ENCODE measurements at regions not wholly inside any gene's neighbourhood (a gene's known extent, or its start where the extent isn't known, plus 50 kb on each side); places are given as distances from the start of the nearest gene placed in this dataset.

DNA sequence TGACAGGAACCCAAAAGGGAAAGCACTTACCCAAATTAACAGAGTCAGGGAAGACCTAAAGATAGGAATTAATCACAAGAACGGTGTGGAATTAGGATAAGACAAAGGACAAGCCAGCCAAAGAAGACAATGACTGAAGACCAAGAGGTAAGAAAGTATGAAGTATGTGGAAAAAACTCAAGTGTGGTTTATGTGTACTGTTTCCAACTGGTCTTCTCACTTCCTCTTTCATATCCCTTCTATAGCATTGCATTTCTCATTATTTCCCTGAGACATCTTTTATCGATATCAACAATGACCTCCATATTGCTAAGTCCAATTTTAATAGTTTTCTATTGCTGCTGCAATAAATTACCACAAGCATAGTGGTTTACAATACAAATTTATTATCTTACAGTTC is 313.5 kb upstream of the SLC39A10 start:
- DNase-seq: no peak
- no peak overlapping the region for H3K27ac ChIP-seq
- intact Hi-C loops (cut with DNase I; ENCODE audit: low total_unique reads): no loop called here

DNA sequence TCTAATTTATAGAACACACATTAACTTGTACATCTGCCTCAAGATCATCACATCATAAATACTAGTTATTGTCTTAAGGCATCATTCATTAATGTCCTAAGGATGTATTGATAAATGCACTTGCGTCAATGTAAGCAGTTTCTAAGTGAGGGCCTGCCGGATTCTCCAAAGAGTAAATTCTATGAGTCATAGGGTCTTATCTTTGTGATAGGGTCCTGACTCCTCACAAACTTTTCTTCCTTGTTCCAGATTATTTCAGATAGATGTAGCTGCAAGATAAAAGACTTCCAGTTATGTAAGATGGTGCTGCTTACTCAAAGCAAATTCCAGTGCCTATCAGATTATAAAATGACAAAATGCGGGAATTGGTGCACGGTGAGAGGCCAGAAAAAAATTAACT is 315.0 kb upstream of the SLC39A10 start:
- TF ChIP-seq POLR2AphosphoS5 (IDR thresholded peaks at IDR 0.05) (no peak), EP300 (IDR thresholded peaks at IDR 0.05) (no peak)
- H3K27ac ChIP-seq: no peak overlapping the region
- no peaks in the 10 kb centered on the region for H3K4me1 ChIP-seq
- no peaks in the 10 kb centered on the region for H3K36me3 ChIP-seq
- no peak overlapping the region for H3K4me3 ChIP-seq
- H3K9me3 ChIP-seq: no peaks in the 10 kb centered on the region
- 60 to 73% (median 69%) methylated on average over 4 of the region's 4 CpGs for WGBS, 5 donors
- H3K27me3 ChIP-seq: no peaks in the 10 kb centered on the region
- intact Hi-C loops (cut with DNase I; ENCODE audit: low total_unique reads): no loop called here
- no peak for DNase-seq

More for the DNA sequence above, 313.5 kb upstream of the SLC39A10 start:
- no peak for TF ChIP-seq POLR2AphosphoS5 (IDR thresholded peaks at IDR 0.05)
- TF ChIP-seq EP300 (IDR thresholded peaks at IDR 0.05): no peak
- no peaks in the 10 kb centered on the region for H3K36me3 ChIP-seq
- H3K4me1 ChIP-seq: no peaks in the 10 kb centered on the region
- H3K9me3 ChIP-seq: no peaks in the 10 kb centered on the region
- H3K27me3 ChIP-seq: no peaks in the 10 kb centered on the region
- no peak overlapping the region for H3K4me3 ChIP-seq
- 86 to 95% (median 94%) methylated on average over 2 of the region's 2 CpGs for WGBS, 5 donors

DNA sequence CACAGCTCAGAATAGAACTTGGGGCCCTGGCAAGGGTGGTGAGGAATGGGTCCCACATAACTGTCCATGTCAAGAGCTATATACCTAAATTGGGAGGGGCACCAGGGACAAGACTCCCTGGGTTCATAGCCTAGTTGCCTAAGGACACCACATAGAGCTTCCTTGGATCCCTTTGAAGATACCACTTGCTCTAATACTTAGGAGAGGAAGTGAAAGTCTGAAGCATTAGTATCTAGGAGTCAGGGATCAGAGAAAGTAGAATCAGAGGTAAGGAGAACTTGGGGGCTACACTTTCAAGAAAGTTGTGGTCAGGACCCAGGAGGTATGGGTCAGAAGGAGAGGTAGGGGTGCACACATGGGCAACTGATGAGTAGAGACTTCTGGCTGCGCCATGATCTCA is 318.2 kb upstream of the SLC39A10 start:
- Histone ChIP-seq H3K36me3 (no peaks in the 10 kb centered on the region), H3K4me1 (no peaks in the 10 kb centered on the region), H3K27me3 (no peaks in the 10 kb centered on the region), H3K4me3 (no peak overlapping the region), H3K27ac (no peak overlapping the region), H3K9me3 (no peaks in the 10 kb centered on the region)
- WGBS, 5 donors: 94 to 100% (median 100%) methylated on average over 1 of the region's 1 CpG
- TF ChIP-seq POLR2AphosphoS5 (IDR thresholded peaks at IDR 0.05): no peak
- TF ChIP-seq EP300 (IDR thresholded peaks at IDR 0.05): no peak
- TF ChIP-seq POLR2A (IDR thresholded peaks at IDR 0.05): no peak
- TF ChIP-seq CTCF (IDR thresholded peaks at IDR 0.05): no peak
- DNase-seq: no peak
- intact Hi-C loops (cut with DNase I; ENCODE audit: low total_unique reads): no loop called here

DNA sequence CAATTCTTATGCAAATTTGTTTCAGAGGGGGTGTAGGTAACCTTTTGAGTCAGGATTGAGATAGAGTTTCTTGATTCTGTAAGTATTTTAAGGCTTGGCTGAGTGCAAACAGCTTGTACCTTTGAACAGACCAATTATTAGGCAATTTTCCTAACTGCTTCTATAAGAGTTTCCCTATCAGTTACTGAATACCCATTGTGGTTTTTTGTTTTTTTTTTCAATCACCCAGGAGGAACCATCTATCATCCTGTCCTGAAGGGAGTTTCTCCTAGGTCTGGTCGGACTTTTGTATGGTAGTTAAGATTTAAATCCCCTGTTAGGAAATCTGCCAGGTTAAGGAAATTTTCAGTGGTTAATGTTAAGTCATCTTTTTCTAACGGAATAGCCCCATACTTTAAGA is 319.4 kb upstream of the SLC39A10 start:
- H3K36me3 ChIP-seq: no peaks in the 10 kb centered on the region
- H3K4me1 ChIP-seq: no peaks in the 10 kb centered on the region
- DNase-seq: no peak
- 47 to 60% (median 54%) methylated on average over 2 of the region's 2 CpGs for WGBS, 5 donors
- TF ChIP-seq POLR2AphosphoS5 (IDR thresholded peaks at IDR 0.05) (no peak), POLR2A (IDR thresholded peaks at IDR 0.05) (no peak), CTCF (IDR thresholded peaks at IDR 0.05) (no peak), EP300 (IDR thresholded peaks at IDR 0.05) (no peak)
- H3K4me3 ChIP-seq: no peak overlapping the region
- H3K27ac ChIP-seq: no peak overlapping the region
- intact Hi-C loops (cut with DNase I; ENCODE audit: low total_unique reads): no loop called here
- H3K27me3 ChIP-seq: no peaks in the 10 kb centered on the region
- no peaks in the 10 kb centered on the region for H3K9me3 ChIP-seq

- intact Hi-C loops (cut with DNase I; ENCODE audit: low total_unique reads): no loop called here
- Histone ChIP-seq H3K27ac (no peak overlapping the region), H3K4me1 (no peaks in the 10 kb centered on the region), H3K9me3 (peaks cover 0 to 4% (median 0%) of the 10 kb centered on the region in 4 donors), H3K27me3 (no peaks in the 10 kb centered on the region), H3K36me3 (no peaks in the 10 kb centered on the region), H3K4me3 (no peak overlapping the region)
- DNase-seq: no peak
- no peak for TF ChIP-seq POLR2AphosphoS5 (IDR thresholded peaks at IDR 0.05)
- TF ChIP-seq CTCF (IDR thresholded peaks at IDR 0.05): no peak
- no peak for TF ChIP-seq EP300 (IDR thresholded peaks at IDR 0.05)
- no peak for TF ChIP-seq POLR2A (IDR thresholded peaks at IDR 0.05)
Measured at GRCh38 chr2:195333869-195334268, 323.2 kb upstream of the SLC39A10 start.

Measured in stomach (tissue), 8 donors.